Right lobe of liver (tissue), 4 donors: ENCODE measurements at regions not wholly inside any gene's neighbourhood (a gene's known extent, or its start where the extent isn't known, plus 50 kb on each side); places are given as distances from the start of the nearest gene placed in this dataset.

ENCODE experiments used
- CTCF ChIP-seq, 4 donors: fragments of 200-600 bp in 3 of 4; fragments of 450-650 bp in 1 of 4; IDR thresholded peaks; one replicate each; pipeline versions ENCODE4 v1.5.1 to v1.8.0; 2016 to 2022; ENCODE audit warnings: antibody characterized with exemption in 4 of 4, mild to moderate bottlenecking in 2 of 4
- POLR2A ChIP-seq: fragments of 450-650 bp; IDR thresholded peaks from one replicate; pipeline ENCODE4 v1.6.1; 2017; ENCODE audit warnings: antibody characterized with exemption, mild to moderate bottlenecking
- donor health status: DM: no; HTN: no; CAD: no.
- donor health status: DM: no; HTN: no; CAD: no.
- donor health status: DM: no; HTN: yes; CAD: no.

- TF ChIP-seq CTCF (IDR thresholded peaks at IDR 0.05), result no peak
- TF ChIP-seq POLR2A, result no peak
These were observed 292.3 kb upstream of the FANCL start for GRCh38 chr2:58533376-58533775.
